ENCODE measurements at regions not wholly inside any gene's neighbourhood (a gene's known extent, or its start where the extent isn't known, plus 50 kb on each side); places are given as distances from the start of the nearest gene placed in this dataset.

DNA sequence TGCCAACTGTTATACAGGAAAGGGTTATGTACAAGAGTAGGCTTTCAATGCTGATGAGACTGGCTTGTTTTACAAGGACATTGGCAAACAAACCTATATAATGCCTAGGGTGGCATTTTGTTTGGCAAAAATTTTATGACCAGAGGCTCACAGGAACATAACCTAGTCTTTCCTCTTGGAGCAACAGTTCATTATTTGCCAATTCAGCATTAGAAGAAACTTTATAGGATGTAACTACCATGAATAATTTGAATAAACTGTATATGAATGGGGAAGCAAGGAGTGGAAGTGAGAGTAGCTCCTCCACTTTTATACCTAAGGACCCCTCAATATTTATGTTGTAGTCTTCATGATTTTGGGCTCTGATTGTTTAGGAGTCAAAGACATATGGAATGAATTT, 103.9 kb upstream of the WAC start:
- TF ChIP-seq GATA3 (IDR thresholded peaks at IDR 0.05; ENCODE audit: low read depth, low read length) (no peak), GATA2 (IDR thresholded peaks at IDR 0.05; ENCODE audit: low read depth, low read length) (no peak)

All from SH-SY5Y (cell line).